HCEC 1CT (cell line): ENCODE measurements at regions not wholly inside any gene's neighbourhood (a gene's known extent, or its start where the extent isn't known, plus 50 kb on each side); places are given as distances from the start of the nearest gene placed in this dataset.

Experiments
- DNase-seq: peaks from one replicate; pipeline ENCODE4 v3.0.0-alpha.2; 2017

DNA sequence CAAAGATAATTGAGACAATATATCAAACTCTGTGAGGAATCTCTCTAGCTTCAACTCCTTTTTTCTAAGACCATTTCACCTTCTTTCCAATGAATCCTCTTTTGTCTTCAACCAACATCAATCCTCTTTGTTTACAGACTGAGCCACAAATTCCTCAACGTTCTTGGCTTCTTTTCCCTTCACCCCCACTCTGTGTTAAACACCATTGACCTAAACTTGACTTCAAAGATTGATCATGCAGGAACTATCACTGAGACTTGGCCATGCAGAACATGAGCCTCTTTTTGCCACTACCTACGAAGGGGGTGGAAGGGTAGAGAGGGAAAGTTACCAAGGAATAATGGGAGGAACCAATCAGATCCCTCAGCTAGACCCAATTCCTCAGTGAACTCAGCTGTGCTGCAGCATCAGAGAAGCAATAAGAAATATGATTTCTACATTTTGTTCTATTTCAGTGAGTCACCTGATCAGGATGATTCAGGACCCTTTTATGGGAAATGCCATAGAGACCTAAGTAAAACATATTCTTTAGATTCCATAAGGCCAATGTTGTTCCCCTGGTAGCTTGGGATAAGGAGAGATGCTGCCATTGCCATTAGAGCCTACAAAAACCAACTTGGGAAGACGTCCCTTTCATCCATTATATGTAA is 187.7 kb upstream of the RGMB start:
- peak; percentile 61 for DNase-seq

DNA sequence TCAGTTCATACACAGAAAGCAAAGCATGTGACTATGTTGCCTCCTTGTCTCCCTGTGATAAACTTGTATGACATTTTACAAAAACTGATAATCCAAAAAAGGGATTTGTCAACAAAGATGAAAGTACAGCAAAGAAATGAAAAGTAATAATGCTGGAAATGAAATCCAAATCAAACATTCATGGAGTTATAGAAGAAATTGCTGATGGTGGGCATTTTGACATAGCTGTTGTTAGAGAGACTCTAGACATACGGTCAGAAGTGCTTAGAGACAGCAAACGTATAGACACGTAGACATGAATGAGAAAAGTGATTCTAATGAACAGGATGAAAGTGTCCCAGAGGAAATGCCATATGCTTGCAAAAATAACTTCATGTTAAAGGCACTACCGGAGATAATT is 186.9 kb upstream of the RGMB start:
- DNase-seq = no peak

DNA sequence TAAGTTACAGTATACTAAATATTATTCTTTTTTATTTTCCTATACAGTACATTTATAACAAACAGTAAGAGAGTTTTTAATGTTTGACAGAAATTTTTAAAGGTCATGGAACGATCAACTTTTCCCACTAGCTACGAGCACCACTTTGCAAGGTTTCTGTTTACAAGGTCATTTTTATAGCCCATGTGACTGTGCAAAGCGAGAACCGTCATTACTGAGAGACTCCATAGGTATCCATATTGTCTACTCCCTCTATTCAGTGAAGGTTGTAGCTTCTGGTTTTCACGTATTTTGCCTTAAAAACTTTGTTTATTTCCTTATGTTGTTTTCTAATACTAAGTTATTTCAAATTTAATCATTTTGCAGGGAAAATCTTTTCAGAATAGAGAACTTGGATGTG is 186.3 kb upstream of the RGMB start:
- DNase-seq = no peak

DNA sequence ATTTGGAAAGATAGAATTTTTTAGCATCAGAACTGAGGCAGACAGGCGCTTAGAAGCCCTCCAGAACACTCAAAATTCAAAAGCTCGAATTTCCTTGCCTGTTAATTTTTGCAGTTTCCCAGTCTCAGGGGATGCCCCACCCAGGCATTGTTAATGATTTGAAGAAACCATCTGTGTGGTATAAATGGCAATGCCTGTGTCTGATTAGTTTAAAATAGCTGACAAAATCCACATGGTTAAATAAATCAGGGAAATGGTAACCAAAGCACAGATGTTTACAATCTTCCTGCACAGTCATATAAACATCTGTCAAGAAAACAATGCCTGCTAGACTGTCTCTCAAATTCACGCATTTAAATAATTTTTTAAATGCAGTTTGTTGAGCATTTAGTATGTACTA is 185.2 kb upstream of the RGMB start:
- peak; percentile 64 for DNase-seq

DNA sequence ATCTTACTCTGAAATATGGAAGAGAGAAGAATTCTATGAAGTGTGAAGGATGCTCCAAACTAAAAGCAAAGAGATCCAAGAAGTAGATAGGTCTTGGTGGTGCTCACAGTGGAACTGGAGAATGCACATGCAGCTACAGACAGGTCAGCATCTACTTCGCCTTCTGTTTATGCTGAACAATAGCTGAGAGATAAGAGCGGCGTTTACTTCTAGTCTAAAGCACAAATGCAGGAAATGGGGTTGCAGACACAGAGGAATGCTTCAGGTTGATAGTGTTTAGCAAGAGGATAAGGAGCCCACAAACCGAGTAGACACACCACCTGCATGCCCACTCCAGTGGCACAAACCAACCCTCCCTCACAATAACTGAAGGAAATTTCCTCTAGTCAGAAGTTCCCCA is 180.0 kb upstream of the RGMB start:
- DNase-seq = no peak

DNA sequence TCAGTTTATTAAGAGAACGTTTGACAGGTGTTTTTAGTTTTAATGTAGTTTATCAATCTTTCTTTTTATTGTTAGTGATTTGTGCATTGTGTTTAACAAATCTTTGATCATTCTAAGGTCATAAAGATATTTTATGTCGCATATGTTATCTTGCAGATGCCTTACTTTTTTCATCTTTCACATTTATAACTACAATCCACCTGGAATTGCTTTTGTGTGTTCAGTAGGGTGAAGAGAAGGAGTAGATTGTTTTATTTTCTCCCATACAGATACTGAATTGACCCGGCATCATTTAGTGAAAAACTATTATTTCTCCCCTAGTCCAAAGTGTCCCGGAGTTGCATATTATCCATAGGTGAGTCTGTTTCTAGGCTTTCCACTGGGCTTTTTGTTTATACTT is 179.4 kb upstream of the RGMB start:
- no peak for DNase-seq

DNA sequence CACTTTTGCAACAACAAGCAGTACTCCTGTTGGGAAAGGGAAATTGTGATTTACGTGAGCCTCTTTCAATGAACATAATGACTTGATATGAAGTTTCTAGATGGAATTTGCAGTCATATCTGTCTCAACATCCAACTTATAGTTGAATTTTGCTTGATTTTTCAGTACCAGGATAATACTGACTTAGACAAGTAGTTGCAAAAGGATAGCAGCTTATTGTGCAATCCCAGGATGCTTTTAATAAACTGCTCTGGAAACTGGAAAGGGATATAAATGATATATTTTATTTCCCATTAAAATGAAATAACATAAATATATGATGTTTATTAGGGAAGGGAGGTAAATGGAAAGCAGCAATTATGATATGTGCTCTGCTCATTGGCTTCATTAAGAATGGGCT is 174.4 kb upstream of the RGMB start:
- DNase-seq = no peak

DNA sequence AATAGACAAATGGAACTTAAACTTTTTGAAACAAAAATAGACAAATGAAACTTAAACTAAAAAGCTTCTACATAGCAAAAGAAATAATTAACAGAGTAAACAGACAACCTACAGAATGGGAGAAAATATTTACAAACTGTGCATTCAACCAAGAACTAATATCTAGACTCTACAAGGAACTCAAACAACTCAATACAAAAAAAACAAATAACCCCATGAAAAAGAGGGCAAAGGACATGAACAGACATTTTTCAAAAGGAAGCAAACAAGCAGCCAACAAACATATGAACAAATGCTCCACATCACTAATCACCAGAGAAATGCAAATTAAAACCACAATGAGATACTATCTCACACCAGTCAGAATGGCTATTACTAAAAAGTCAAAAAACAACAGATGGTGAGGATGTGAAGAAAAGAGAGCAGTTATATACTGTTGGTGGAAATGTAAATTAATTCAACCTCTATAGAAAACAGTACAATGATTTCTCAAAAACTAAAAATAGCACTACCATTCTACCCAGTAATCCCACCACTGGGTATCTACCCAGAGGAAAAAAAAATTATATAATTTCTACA is 170.8 kb upstream of the RGMB start:
- no peak for DNase-seq

DNA sequence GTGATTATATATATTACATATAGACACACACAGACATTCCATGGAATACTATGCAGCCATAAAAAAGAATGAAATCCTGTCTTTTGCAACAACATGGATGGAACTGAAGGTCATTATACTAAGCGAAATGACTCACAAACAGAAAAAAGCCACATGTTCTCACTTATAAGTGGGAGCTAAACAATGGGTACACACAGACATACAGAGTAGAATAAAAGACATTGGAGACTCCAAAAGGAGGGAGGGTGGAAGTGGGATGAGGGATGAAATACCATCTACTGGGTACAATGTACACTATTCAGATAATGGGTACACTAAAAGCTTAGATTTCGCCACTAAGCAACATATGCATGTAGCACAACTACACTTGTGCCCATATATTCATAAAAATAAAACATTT is 170.0 kb upstream of the RGMB start:
- no peak for DNase-seq

DNA sequence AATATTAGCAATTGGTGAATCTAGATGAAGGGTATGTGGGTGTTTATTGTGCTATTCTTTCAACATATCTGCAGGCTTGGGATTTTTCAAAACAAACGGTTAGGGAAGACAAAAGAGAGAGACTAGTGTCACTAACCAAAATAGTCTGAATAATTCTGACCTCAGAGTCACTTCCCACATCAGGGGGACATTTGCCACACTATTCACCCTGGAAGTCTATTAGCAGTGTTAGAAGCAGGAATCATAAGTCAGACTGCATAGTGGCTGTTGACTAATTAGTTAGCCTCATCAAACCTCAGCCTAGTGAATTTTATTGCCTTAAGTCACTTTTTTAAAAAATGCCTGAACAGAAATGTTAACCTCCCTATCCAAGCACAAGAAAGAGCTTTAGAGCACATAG is 169.2 kb upstream of the RGMB start:
- DNase-seq = no peak

DNA sequence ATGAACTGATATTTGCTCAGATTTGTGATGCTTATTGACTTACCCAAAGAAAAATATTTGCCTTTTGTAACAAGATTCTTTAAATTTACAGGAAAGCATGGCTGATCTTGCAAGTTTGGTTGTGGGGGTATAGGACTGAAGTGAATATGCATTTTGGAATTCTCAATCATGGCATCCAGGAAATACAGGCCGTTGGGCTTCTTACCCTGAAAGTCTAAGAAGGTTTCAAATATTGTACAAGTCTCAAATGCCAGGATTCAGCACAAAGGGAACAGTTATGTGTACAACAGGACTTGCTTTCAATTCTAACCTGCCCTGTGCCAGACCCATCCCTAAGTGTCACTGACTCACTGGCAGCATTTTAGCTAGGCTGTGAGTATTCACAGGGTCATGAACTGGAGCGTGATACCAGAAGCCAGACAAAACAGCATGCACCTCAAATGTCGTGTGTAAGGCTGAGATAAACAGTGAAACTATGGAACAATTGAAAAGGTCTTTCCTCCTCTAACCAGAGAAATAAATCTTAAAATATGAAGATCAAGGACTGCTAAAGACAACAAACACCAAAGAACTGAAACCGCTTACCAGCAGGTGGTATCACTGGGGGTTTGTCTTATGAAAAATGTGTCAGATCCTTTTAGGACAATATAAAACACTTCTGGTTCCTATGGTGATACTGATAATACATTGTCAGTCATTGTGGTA is 168.6 kb upstream of the RGMB start:
- DNase-seq = no peak

DNA sequence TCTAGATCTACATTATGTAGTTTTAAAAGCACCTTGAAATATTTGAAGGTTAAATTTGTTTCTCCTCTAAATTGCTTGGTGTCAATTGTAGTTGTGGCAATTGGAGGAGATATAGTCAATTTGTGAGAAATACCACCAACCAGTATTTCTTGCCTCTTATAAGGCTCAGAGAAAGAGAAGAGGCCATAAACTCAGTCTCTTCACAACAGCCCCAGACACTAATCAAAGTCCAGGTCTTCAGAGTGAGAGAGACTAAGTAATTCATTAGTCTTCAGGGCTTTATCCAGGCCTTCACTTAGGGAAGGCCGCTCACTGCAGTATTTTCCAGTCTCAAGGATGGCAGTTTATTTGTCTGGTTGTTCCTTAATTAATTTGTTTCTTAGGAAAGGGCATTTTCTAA is 168.0 kb upstream of the RGMB start:
- no peak for DNase-seq

DNA sequence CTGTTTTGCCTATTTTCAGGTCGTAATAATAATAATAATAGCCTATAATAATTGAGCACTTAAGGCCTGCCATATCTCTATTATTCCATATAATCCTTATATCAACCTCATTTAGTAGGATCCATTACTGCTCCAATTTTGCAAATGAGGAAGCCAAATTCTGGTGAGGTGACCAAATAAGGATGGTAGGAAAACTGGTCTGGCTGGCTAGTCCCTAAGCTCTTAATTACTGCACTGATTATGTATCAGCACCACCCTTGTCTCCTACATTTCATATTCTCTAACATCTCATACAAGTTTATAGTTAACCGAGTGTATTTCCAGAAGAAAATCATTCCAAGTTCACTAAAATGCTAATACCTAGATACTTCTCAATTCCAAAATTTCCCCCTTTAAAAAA is 166.5 kb upstream of the RGMB start:
- DNase-seq = no peak

DNA sequence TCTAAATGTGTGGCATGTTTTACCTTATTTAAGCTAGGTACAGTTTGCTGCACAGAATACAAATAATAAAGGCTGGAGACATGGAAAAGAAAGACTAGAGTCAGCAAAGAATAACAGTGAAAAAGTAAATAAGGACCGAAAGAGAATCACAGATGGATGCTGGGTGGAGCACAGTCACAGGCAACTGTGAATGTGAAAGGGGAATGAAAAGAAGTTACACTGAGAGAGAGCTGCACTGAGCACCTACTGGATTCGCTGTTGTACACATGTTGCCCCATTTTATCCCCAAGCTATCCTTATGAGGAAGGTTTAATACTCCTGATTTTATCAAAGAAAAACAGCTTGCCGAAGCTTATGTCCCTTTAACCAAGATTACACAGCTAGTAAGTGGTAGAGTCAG is 165.4 kb upstream of the RGMB start:
- no peak for DNase-seq

DNA sequence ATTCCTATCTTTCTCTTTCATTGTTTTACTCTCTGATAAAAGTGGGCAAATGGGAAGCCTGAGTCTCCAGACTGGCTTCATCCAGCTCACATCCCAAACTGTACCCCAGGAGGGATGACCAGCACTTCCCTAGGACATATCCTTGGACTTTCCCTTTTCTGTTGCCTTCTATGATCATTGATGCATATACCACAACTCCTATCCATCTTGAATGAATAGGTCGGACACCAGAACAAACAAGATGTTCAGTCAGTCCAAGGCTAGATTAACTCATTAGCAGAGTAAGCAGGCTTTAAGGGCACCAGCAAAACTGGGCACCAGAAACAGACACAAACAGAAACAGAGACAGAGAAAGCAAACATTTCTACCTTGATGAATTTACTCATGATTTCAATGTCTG is 159.1 kb upstream of the RGMB start:
- DNase-seq = no peak

DNA sequence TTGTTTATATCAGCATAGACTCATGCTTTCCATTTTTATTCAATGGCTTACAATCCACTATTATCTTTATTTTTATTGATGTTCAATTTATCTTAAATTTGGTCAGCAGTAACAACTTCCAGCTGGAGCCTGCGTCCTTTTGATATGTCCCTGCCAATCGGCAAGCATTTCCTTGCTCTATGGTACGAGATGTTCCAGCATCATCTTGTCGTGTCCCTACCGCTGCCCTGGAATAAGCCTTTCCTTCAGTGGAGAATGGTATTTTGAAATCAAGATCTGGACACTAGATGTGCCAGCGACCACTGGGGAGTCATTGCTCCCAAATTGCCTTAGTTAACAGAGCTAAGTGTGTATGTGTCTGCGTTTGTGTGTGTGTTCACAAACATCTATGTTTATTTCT is 151.6 kb upstream of the RGMB start:
- no peak for DNase-seq

DNA sequence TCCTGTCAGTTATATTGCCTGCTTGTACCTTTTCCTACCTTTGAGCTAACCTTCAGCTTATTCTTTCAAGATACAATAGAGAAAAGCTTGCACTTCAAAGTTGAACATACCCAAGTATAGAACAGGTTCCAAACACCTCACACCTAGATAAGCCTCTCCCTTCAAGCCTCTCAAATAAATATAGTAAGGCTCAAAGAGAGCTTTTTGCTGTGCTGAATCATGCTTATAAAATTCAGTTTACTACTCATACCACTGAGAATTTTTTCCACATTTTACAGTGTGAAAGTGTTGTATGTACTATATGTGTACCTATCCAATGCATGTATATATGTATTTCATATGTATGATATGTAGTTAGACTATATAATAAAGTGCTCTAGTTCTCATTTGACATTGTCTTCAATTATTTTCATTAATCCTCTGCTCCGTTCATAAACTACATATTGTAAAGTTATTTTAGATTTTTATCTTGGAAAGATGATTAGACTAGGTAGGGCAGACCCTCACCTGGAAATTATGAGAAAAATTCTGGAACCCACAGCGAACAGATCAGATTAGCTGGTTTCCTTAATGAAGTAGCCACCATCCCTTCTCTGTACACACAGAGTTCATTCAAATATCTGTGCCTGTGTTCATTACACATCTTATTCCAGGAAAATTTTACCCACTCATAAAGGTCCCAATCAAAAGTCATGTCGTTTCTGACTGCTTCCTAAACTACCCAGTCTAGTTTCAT is 149.2 kb upstream of the RGMB start:
- DNase-seq = no peak

DNA sequence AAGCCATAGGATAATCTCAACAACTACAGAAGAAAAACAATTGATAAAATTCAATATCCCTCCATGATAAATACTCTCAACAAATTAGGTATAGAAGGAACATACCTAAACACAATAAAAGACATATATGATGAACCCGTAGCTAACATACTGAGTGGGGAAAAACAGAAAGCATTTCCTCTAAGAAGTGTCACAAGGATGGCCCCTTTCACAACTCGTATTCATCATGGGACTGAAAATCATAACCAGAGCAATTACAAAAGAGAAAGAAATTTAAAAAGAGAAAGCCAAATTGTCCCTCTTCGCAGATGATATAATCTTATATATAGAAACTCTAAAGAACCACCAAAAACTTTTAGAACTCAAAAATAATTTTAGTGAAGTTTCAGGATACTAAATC is 146.3 kb upstream of the RGMB start:
- DNase-seq = no peak

DNA sequence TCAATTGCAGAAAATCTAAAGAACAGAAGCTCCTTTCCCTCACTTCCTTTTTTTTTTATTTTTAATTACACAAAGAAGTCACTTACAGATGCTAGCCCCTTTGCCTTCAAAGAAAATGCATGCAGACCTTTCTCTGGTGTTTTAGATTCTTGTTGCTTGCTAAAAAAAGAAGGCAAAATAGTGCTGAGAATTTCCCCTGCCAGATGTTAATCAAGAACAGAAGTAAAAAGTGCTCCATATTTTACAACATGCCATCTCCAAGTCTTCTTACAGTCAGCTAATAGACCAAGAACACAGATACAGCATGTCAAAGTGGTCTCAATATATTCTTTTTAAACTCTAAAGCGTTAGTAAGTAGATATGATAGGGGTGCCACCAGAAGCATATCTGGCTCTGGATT is 142.8 kb upstream of the RGMB start:
- DNase-seq = no peak

DNA sequence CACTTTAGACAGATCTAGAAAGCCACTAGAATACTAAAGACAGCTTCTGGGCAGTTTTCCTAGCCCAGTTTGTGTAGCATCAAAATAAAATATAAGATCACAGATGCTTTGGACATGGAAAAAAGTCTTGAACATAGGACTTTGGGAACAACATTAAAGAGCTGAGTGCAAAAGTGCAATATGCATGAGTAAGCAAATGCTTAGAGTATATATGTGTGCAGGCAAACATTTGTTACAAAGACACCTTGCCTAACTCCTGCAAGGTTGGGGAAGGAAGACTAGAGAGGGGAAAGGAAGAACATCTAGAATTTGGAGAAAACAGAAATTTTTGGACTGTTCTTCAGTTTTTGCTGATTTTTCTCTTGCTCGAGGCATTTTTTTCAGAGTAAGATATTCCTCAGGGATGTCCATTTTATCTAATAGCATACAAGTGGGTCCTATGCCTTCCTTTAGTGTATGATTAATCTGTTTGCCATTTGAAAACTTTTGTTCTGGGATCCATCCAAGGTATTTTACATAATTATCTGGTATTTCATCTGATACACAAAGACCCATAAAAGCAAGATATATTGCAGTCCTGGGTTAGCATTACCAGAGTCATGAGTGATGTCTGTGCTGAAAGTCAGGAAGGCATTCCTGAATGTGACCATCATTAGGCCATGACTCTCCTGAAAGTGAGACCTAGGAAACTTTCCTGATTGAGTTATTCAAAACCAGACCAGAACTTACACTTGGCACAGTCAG is 142.0 kb upstream of the RGMB start:
- DNase-seq = peak; percentile 77

DNA sequence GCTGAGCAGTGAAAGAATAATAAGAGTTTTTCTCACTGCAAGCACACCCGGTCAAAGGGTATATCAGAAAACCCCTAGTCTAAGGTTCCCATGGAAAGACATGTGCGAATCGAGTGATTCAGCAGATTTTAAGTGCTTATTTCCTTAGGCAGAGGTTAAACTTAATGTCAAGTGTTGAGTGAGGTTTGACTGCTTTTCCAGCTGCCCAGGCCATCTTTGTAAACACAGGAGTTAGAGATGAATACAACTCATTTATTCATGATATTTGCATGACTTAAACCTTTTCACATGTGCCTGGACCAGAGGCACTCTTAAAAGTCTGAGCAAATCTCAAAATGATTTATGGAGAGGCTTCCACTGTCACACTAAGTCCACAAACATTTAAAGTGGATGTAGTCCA is 137.8 kb upstream of the RGMB start:
- DNase-seq = peak; percentile 46

DNA sequence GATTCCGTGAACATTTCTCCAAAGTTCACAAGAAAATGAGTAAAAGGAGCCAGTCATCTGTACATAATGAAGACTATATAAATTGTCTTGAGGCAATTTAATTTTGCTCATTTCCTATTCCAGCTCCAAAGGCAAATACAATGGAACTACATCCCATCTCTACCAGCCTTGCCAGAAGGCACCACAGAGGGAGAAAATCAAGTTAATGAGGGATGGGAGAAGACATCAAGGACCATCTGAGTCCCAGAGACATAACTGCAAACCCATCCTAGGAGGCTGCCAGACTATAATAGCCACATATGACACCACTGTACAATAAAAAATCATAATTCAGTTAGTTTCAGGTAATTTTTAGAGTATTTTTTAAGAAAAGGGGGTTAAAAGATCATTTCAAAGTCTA is 136.3 kb upstream of the RGMB start:
- DNase-seq = no peak

DNA sequence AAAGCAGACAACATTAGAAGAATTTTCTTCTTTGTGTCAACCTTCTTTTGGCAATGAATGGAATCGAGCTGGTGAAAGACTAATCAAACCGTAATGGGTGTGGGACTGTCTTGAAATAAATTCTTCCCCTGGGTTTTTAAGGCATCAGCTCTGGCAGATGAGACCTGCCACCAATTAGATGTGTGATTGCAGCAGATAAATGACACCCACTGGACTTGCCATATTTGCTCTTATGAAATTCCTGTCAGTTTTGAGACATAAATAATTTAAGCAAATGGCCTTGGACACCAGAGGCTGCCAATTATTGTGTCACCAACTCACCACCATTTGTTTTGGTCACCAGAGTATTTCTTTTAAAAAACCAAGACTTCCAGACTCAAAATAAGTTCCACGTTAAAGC is 135.9 kb upstream of the RGMB start:
- DNase-seq = no peak
